Ascending aorta (tissue), 2 donors: ENCODE measurements at regions not wholly inside any gene's neighbourhood (a gene's known extent, or its start where the extent isn't known, plus 50 kb on each side); places are given as distances from the start of the nearest gene placed in this dataset.

Experiments used
- DNase-seq, 2 donors: peaks; one replicate each; pipeline ENCODE4 v3.0.0-alpha.2; 2019; ENCODE audit warnings: low spot score in 2 of 2
- H3K27ac ChIP-seq, 2 donors: fragments of 200-600 bp; sonication (generic); one replicate each; pipeline ENCODE4 v1.5.1; 2016 to 2017; ENCODE audit warnings: mild to moderate bottlenecking in 1 of 2
- H3K27me3 ChIP-seq: fragments of 200-600 bp; sonication (generic); one replicate; pipeline ENCODE4 v1.5.1; 2017
- H3K36me3 ChIP-seq, 2 donors: fragments of 200-600 bp; sonication (generic); one replicate each; pipeline ENCODE4 v1.5.1; 2016
- H3K4me1 ChIP-seq, 2 donors: fragments of 200-600 bp; sonication (generic); one replicate each; pipeline ENCODE4 v1.5.1; 2016 to 2017; ENCODE audit warnings: mild to moderate bottlenecking in 1 of 2
- H3K4me3 ChIP-seq, 2 donors: fragments of 200-600 bp; sonication (generic); one replicate each; pipeline ENCODE4 v1.5.1; 2016 to 2017; ENCODE audit warnings: mild to moderate bottlenecking in 1 of 2
- H3K9me3 ChIP-seq, 2 donors: fragments of 200-600 bp; sonication (generic); one replicate each; pipeline ENCODE4 v1.5.1; 2016
- intact Hi-C: fragments of 100-400 bp; cut with DNase I; formaldehyde crosslinking; loops from one replicate; pipeline ENCODE4 v1.15.1; 2023
- TF ChIP-seq, protein P1 (sequence below), 3 experiments: fragments of 200-600 bp in 2 of 3; fragments of 450-650 bp in 1 of 3; sonication (generic) in 2 of 3; IDR thresholded peaks; one replicate each; pipeline ENCODE4 v1.5.1; 2016 to 2019; ENCODE audit warnings: antibody characterized with exemption in 3 of 3, mild to moderate bottlenecking in 1 of 3, moderate library complexity in 1 of 3

- Histone ChIP-seq H3K27ac (no peak overlapping the region), H3K4me1 (no peaks in the 10 kb centered on the region), H3K4me3 (no peak overlapping the region), H3K27me3 (no peaks in the 10 kb centered on the region), H3K9me3 (no peaks in the 10 kb centered on the region), H3K36me3 (no peaks in the 10 kb centered on the region)
- DNase-seq = no peak
- TF ChIP-seq, protein P1, sequence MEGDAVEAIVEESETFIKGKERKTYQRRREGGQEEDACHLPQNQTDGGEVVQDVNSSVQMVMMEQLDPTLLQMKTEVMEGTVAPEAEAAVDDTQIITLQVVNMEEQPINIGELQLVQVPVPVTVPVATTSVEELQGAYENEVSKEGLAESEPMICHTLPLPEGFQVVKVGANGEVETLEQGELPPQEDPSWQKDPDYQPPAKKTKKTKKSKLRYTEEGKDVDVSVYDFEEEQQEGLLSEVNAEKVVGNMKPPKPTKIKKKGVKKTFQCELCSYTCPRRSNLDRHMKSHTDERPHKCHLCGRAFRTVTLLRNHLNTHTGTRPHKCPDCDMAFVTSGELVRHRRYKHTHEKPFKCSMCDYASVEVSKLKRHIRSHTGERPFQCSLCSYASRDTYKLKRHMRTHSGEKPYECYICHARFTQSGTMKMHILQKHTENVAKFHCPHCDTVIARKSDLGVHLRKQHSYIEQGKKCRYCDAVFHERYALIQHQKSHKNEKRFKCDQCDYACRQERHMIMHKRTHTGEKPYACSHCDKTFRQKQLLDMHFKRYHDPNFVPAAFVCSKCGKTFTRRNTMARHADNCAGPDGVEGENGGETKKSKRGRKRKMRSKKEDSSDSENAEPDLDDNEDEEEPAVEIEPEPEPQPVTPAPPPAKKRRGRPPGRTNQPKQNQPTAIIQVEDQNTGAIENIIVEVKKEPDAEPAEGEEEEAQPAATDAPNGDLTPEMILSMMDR (IDR thresholded peaks at IDR 0.05) = no peak
- intact Hi-C loops = no loop called here
These were observed 788.5 kb upstream of the LRRTM1 start for GRCh38 chr2:81093031-81093430.

GRCh38 chr2:81087646-81088045 is 783.1 kb upstream of the LRRTM1 start:
- no peak for DNase-seq
- intact Hi-C loops = no loop called here
- H3K27ac ChIP-seq = no peak overlapping the region
- H3K36me3 ChIP-seq = no peaks in the 10 kb centered on the region
- H3K4me3 ChIP-seq = no peak overlapping the region
- TF ChIP-seq, protein P1 (IDR thresholded peaks at IDR 0.05) = no peak
- no peaks in the 10 kb centered on the region for H3K27me3 ChIP-seq
- H3K4me1 ChIP-seq = no peaks in the 10 kb centered on the region
- no peaks in the 10 kb centered on the region for H3K9me3 ChIP-seq

GRCh38 chr2:81084101-81084500 is 779.5 kb upstream of the LRRTM1 start:
- DNase-seq = no peak
- intact Hi-C loops = no loop called here

DNA sequence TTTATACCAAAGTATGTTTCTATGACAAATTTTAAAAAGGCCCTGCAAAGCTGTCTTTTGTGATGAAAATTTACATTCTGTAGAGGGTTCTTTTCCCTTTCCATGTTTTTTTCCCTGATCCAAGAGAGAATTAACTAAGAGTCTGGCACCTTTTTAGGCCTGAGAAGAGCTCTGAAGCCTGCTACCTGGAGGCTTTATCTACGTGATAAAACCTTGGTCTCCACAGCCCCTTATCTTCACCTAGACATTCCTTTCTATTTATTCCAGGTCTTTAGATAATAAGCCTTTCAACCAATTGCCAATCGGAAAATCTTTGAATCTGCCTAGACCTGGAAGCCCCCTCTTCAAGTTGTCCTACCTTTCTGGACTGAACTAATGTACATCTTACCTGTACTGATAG is 774.1 kb upstream of the LRRTM1 start:
- no peak for DNase-seq
- Histone ChIP-seq H3K27me3 (no peaks in the 10 kb centered on the region), H3K4me1 (no peaks in the 10 kb centered on the region), H3K36me3 (no peaks in the 10 kb centered on the region), H3K9me3 (no peaks in the 10 kb centered on the region), H3K27ac (no peak overlapping the region), H3K4me3 (no peak overlapping the region)
- intact Hi-C loops = no loop called here
- TF ChIP-seq, protein P1 (IDR thresholded peaks at IDR 0.05) = no peak

More at GRCh38 chr2:81084101-81084500, 779.5 kb upstream of the LRRTM1 start:
- Histone ChIP-seq H3K36me3 (no peaks in the 10 kb centered on the region), H3K9me3 (no peaks in the 10 kb centered on the region), H3K4me3 (no peak overlapping the region), H3K27me3 (no peaks in the 10 kb centered on the region), H3K27ac (no peak overlapping the region), H3K4me1 (no peaks in the 10 kb centered on the region)
- TF ChIP-seq, protein P1 (IDR thresholded peaks at IDR 0.05) = no peak

GRCh38 chr2:81078102-81078501 is 773.5 kb upstream of the LRRTM1 start:
- intact Hi-C loops = no loop called here
- H3K27me3 ChIP-seq = no peaks in the 10 kb centered on the region
- no peak for DNase-seq
- no peak overlapping the region for H3K4me3 ChIP-seq
- H3K9me3 ChIP-seq = no peaks in the 10 kb centered on the region
- TF ChIP-seq, protein P1 (IDR thresholded peaks at IDR 0.05) = no peak
- no peaks in the 10 kb centered on the region for H3K36me3 ChIP-seq
- no peaks in the 10 kb centered on the region for H3K4me1 ChIP-seq
- H3K27ac ChIP-seq = no peak overlapping the region

DNA sequence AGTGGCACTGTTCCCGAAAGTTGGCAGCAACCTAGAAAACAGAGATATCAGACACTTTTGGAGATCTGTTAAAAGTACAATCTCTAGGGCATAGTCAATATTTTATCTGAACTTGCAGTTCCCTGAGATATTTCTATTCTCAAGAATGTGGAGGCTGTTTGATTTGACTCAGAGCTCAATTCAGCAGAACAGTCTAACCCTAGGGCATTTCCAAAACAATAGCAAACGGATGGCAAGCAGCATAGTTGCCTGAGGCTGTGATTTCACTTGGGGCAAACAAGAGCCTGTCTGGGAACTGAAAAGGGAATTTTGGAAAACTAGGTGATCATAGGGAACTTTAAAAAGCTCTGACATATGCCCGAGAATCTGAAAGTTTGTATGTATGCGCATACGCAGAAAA is 772.8 kb upstream of the LRRTM1 start:
- no peaks in the 10 kb centered on the region for H3K9me3 ChIP-seq
- no peaks in the 10 kb centered on the region for H3K36me3 ChIP-seq
- no peaks in the 10 kb centered on the region for H3K4me1 ChIP-seq
- TF ChIP-seq, protein P1 (IDR thresholded peaks at IDR 0.05) = no peak
- no peak overlapping the region for H3K4me3 ChIP-seq
- intact Hi-C loops = no loop called here
- H3K27me3 ChIP-seq = no peaks in the 10 kb centered on the region
- no peak overlapping the region for H3K27ac ChIP-seq
- no peak for DNase-seq
